ENCODE measurements at regions not wholly inside any gene's neighbourhood (a gene's known extent, or its start where the extent isn't known, plus 50 kb on each side); places are given as distances from the start of the nearest gene placed in this dataset.

GRCh38 chr6:110044622-110045021 lies 66.5 kb downstream of the GPR6 start:
- TF ChIP-seq CTCF (IDR thresholded peaks at IDR 0.05): no peak
- TF ChIP-seq POLR2AphosphoS5 (IDR thresholded peaks at IDR 0.05): no peak
